ENCODE measurements at regions not wholly inside any gene's neighbourhood (a gene's known extent, or its start where the extent isn't known, plus 50 kb on each side); places are given as distances from the start of the nearest gene placed in this dataset.

DNA sequence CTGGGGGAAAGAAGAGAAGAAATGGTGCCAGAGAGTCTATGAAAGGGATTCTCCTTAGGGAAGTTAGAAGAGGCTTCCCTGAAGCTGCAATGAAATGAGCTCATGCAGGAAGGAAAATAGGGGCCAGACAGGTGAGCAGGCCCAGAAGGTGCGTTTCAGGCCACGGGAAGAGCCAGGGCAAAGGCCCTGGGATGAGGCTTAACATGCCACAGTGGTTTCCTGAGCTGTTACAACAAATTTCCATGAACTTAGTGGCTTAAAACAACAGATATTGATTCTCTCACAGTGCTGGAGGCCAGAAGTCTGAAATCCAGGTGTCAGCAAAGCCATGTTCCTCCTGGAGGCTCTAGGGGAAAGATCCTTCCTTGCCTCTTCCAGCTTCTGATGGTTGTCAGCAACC, 167.9 kb downstream of the TFAP2C start:
- no TSS peak for BruUV-seq (replicated peaks)
- no peaks in the 10 kb centered on the region for H3K79me2 ChIP-seq (ENCODE audit: insufficient read depth, low read length)
- ChIA-PET POLR2A (interaction anchor here (0.8 kb wide), 1 partner anchor 9 kb away, joined by 4 read pairs; no protein-coding TSS in a partner anchor), RAD21 (ENCODE audit: low non-redundant PET in 1 of 2, low total read pairs in 2 of 2, uncharacterized antibody in 2 of 2, unreplicated experiment in 2 of 2) (no interaction called here), CTCF (no interaction called here)
- DNase-seq (ENCODE audit: low read depth, low spot score) (no peak), ATAC-seq (no peak)
- no peaks in the 10 kb centered on the region for H3K36me3 ChIP-seq (ENCODE audit: control insufficient read depth in 1 of 2, insufficient read depth in 2 of 2, low read length in 2 of 2)
- no peaks in the 10 kb centered on the region for H3K4me1 ChIP-seq (ENCODE audit: control insufficient read depth in 1 of 2, insufficient read depth in 2 of 2, low read length in 2 of 2)
- H3K27me3 ChIP-seq (ENCODE audit: insufficient read depth, low read length) = no peaks in the 10 kb centered on the region
- no peaks in the 10 kb centered on the region for H4K20me1 ChIP-seq (ENCODE audit: insufficient read depth)
- no peak overlapping the region for H3K4me3 ChIP-seq (replicated peaks in 1 of 2; ENCODE audit: low read depth in 1 of 2, low read length in 2 of 2)
- no peak for TF ChIP-seq JUND (IDR thresholded peaks at IDR 0.05)
- TF ChIP-seq ELF1 (IDR thresholded peaks at IDR 0.05; ENCODE audit: borderline replicate concordance, low read depth) = no peak
- no peak for TF ChIP-seq TCF7L2 (IDR thresholded peaks at IDR 0.05; ENCODE audit: borderline replicate concordance, extremely low read depth, insufficient read depth, insufficient read length)
- TF ChIP-seq POLR2A (IDR thresholded peaks at IDR 0.05; ENCODE audit: borderline replicate concordance, extremely low read depth, insufficient read depth, insufficient read length) = no peak
- TF ChIP-seq, protein P1, sequence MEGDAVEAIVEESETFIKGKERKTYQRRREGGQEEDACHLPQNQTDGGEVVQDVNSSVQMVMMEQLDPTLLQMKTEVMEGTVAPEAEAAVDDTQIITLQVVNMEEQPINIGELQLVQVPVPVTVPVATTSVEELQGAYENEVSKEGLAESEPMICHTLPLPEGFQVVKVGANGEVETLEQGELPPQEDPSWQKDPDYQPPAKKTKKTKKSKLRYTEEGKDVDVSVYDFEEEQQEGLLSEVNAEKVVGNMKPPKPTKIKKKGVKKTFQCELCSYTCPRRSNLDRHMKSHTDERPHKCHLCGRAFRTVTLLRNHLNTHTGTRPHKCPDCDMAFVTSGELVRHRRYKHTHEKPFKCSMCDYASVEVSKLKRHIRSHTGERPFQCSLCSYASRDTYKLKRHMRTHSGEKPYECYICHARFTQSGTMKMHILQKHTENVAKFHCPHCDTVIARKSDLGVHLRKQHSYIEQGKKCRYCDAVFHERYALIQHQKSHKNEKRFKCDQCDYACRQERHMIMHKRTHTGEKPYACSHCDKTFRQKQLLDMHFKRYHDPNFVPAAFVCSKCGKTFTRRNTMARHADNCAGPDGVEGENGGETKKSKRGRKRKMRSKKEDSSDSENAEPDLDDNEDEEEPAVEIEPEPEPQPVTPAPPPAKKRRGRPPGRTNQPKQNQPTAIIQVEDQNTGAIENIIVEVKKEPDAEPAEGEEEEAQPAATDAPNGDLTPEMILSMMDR (IDR thresholded peaks at IDR 0.05 in 2 of 3, conservative IDR thresholded peaks at IDR 0.05 in 1 of 3; ENCODE audit: borderline replicate concordance in 1 of 3, insufficient read depth in 1 of 3, low read depth in 2 of 3, low read length in 2 of 3) = no peak
- TF ChIP-seq SRF (IDR thresholded peaks at IDR 0.05; ENCODE audit: low read depth) = no peak
- TF ChIP-seq, protein P2, sequence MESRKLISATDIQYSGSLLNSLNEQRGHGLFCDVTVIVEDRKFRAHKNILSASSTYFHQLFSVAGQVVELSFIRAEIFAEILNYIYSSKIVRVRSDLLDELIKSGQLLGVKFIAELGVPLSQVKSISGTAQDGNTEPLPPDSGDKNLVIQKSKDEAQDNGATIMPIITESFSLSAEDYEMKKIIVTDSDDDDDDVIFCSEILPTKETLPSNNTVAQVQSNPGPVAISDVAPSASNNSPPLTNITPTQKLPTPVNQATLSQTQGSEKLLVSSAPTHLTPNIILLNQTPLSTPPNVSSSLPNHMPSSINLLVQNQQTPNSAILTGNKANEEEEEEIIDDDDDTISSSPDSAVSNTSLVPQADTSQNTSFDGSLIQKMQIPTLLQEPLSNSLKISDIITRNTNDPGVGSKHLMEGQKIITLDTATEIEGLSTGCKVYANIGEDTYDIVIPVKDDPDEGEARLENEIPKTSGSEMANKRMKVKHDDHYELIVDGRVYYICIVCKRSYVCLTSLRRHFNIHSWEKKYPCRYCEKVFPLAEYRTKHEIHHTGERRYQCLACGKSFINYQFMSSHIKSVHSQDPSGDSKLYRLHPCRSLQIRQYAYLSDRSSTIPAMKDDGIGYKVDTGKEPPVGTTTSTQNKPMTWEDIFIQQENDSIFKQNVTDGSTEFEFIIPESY (IDR thresholded peaks at IDR 0.05; ENCODE audit: extremely low read depth, insufficient replicate concordance, low read length) = no peak
- no peak for TF ChIP-seq POLR2AphosphoS5 (IDR thresholded peaks at IDR 0.05; ENCODE audit: low read depth, low read length)
- no peak for TF ChIP-seq EGR1 (IDR thresholded peaks at IDR 0.05; ENCODE audit: low read depth)
- TF ChIP-seq RAD21 (IDR thresholded peaks at IDR 0.05; ENCODE audit: low read depth) = no peak
- TF ChIP-seq ZNF274 (IDR thresholded peaks at IDR 0.05; ENCODE audit: low read depth, low read length) = no peak
- TF ChIP-seq SP1 (IDR thresholded peaks at IDR 0.05; ENCODE audit: low read depth) = no peak
- TF ChIP-seq, protein P3, sequence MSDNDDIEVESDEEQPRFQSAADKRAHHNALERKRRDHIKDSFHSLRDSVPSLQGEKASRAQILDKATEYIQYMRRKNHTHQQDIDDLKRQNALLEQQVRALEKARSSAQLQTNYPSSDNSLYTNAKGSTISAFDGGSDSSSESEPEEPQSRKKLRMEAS (IDR thresholded peaks at IDR 0.05) = no peak
- TF ChIP-seq CBX3 (IDR thresholded peaks at IDR 0.05; ENCODE audit: low read depth) = no peak
- TF ChIP-seq EZH2phosphoT487 (IDR thresholded peaks at IDR 0.05; ENCODE audit: borderline replicate concordance) = no peak
- TF ChIP-seq CEBPB (IDR thresholded peaks at IDR 0.05; ENCODE audit: low read depth) = no peak
- no peak for TF ChIP-seq SIN3A (IDR thresholded peaks at IDR 0.05; ENCODE audit: low read depth)
- no peaks in the 10 kb centered on the region for H3K9me3 ChIP-seq (ENCODE audit: control insufficient read depth in 1 of 2, insufficient read depth in 1 of 2, low read depth in 1 of 2, low read length in 2 of 2)
- intact Hi-C loops (cut with micrococcal nuclease) = no loop called here
- H3K9ac ChIP-seq (ENCODE audit: low read length) = no peak overlapping the region
- no peak overlapping the region for H3K27ac ChIP-seq (ENCODE audit: low read depth, low read length)
- no peak overlapping the region for H2AFZ ChIP-seq (ENCODE audit: low read depth, low read length, poor library complexity, severe bottlenecking)
- no peak overlapping the region for H3K4me2 ChIP-seq (ENCODE audit: low read length)
- H3K9me2 ChIP-seq (ENCODE audit: insufficient read depth) = no peaks in the 10 kb centered on the region
